Left kidney (tissue), 1 donor: ENCODE measurements at regions not wholly inside any gene's neighbourhood (a gene's known extent, or its start where the extent isn't known, plus 50 kb on each side); places are given as distances from the start of the nearest gene placed in this dataset.
A peak's percentile ranks its signal among the peaks of the same experiment; 100 is the strongest.
"Not testable (repeated sequence)": the region's sequence is repeated elsewhere in the genome, so short reads cannot be mapped to it uniquely, and the experiment has no call there.

Source experiments
- DNase-seq: peaks from one replicate; pipeline ENCODE4 v3.0.0-alpha.2; 2013

GRCh38 chr7:81285142-81285871, 366.5 kb upstream of the SEMA3C start:
- no peak for DNase-seq

- no peak for DNase-seq
These were observed 365.7 kb upstream of the SEMA3C start for GRCh38 chr7:81284576-81284975.

GRCh38 chr7:81280531-81280930, 361.7 kb upstream of the SEMA3C start:
- DNase-seq, result no peak

GRCh38 chr7:81277691-81278090, 358.8 kb upstream of the SEMA3C start:
- no peak for DNase-seq

GRCh38 chr7:81273601-81274397, 354.9 kb upstream of the SEMA3C start:
- no peak for DNase-seq

- no peak for DNase-seq
These were observed 353.3 kb upstream of the SEMA3C start for GRCh38 chr7:81272176-81272575.

- no peak for DNase-seq
These were observed 349.7 kb upstream of the SEMA3C start for GRCh38 chr7:81268551-81268950.

GRCh38 chr7:81267508-81267907, 348.7 kb upstream of the SEMA3C start:
- DNase-seq, result no peak

- DNase-seq, result no peak
These were observed 345.3 kb upstream of the SEMA3C start for GRCh38 chr7:81264116-81264515.

- DNase-seq, result no peak
These were observed 341.3 kb upstream of the SEMA3C start for GRCh38 chr7:81260152-81260551.

- peak; percentile 17 for DNase-seq
These were observed 338.1 kb upstream of the SEMA3C start for GRCh38 chr7:81256991-81257390.

GRCh38 chr7:81248420-81248819, 329.6 kb upstream of the SEMA3C start:
- no peak for DNase-seq

- DNase-seq, result not testable (repeated sequence)
These were observed 328.5 kb upstream of the SEMA3C start for GRCh38 chr7:81247364-81247763.

GRCh38 chr7:81245353-81245752, 326.5 kb upstream of the SEMA3C start:
- DNase-seq, result no peak

GRCh38 chr7:81244224-81244623, 325.4 kb upstream of the SEMA3C start:
- DNase-seq, result no peak

- DNase-seq, result no peak
These were observed 317.7 kb upstream of the SEMA3C start for GRCh38 chr7:81236560-81236959.

GRCh38 chr7:81235997-81236396, 317.1 kb upstream of the SEMA3C start:
- no peak for DNase-seq

- no peak for DNase-seq
These were observed 316.0 kb upstream of the SEMA3C start for GRCh38 chr7:81234896-81235295.

GRCh38 chr7:81233208-81233940, 314.5 kb upstream of the SEMA3C start:
- DNase-seq, result no peak

GRCh38 chr7:81232084-81232799, 313.4 kb upstream of the SEMA3C start:
- no peak for DNase-seq

GRCh38 chr7:81231301-81231838, 312.5 kb upstream of the SEMA3C start:
- DNase-seq, result no peak

- no peak for DNase-seq
These were observed 307.4 kb upstream of the SEMA3C start for GRCh38 chr7:81226234-81226633.
